CD14-positive monocyte (primary cell): ENCODE measurements at regions not wholly inside any gene's neighbourhood (a gene's known extent, or its start where the extent isn't known, plus 50 kb on each side); places are given as distances from the start of the nearest gene placed in this dataset.
A peak's percentile ranks its signal among the peaks of the same experiment; 100 is the strongest.

ENCODE experiments used
- DNase-seq, 3 donors: peaks; one replicate each; pipeline ENCODE4 v3.0.0-alpha.2; 2011 to 2022
- H2AFZ ChIP-seq: 2 replicates; pipeline ENCODE4 v1.6.0; 2012; ENCODE audit warnings: mild to moderate bottlenecking, low read depth, low read length, inconsistent platforms; ENCODE audit not compliant: insufficient read depth, poor library complexity, severe bottlenecking
- H3K27ac ChIP-seq, 2 donors: 1 replicate in 1 of 2; 2 replicates in 1 of 2; pipeline ENCODE4 v1.5.1; 2012 to 2013; ENCODE audit warnings: low read length in 2 of 2, control low read depth in 1 of 2, inconsistent platforms in 1 of 2, low read depth in 1 of 2, mild to moderate bottlenecking in 1 of 2
- H3K27me3 ChIP-seq, 2 donors: one replicate each; pipeline versions ENCODE4 v1.6.0 to v1.6.1; 2011 to 2013; ENCODE audit warnings: low read length in 2 of 2; ENCODE audit not compliant: control insufficient read depth in 2 of 2, insufficient read depth in 2 of 2
- H3K36me3 ChIP-seq, 2 donors: replicated peaks in 1 of 2; 1 replicate in 1 of 2; 2 replicates in 1 of 2; pipeline versions ENCODE4 v1.5.1 to v1.6.1; 2012 to 2013; ENCODE audit warnings: low read length in 2 of 2, control low read depth in 1 of 2, inconsistent platforms in 1 of 2, mild to moderate bottlenecking in 1 of 2; ENCODE audit not compliant: insufficient read depth in 2 of 2, control insufficient read depth in 1 of 2
- H3K4me1 ChIP-seq, 2 donors: 1 replicate in 1 of 2; 2 replicates in 1 of 2; pipeline versions ENCODE4 v1.5.1 to v1.6.1; 2012 to 2013; ENCODE audit warnings: low read length in 2 of 2, control low read depth in 1 of 2, inconsistent platforms in 1 of 2, mild to moderate bottlenecking in 1 of 2, moderate library complexity in 1 of 2; ENCODE audit not compliant: insufficient read depth in 2 of 2, control insufficient read depth in 1 of 2
- H3K4me2 ChIP-seq: replicated peaks from 2 replicates; pipeline ENCODE3; 2012; ENCODE audit warnings: low read length, moderate library complexity, mild to moderate bottlenecking; ENCODE audit not compliant: poor library complexity, severe bottlenecking; ENCODE audit errors: extremely low read depth
- H3K4me3 ChIP-seq, 3 experiments: fragments of 200-600 bp in 1 of 3; sonication (generic) in 1 of 3; replicated peaks in 1 of 3; 1 replicate in 2 of 3; 2 replicates in 1 of 3; pipeline ENCODE4 v1.5.1; 2011 to 2013; ENCODE audit warnings: low read length in 3 of 3, mild to moderate bottlenecking in 3 of 3, control low read depth in 2 of 3, low read depth in 2 of 3, inconsistent platforms in 1 of 3, moderate library complexity in 1 of 3
- H3K79me2 ChIP-seq: 2 replicates; pipeline ENCODE4 v1.6.0; 2012; ENCODE audit warnings: mild to moderate bottlenecking, control low read depth, inconsistent platforms, low read length, moderate library complexity; ENCODE audit not compliant: insufficient read depth
- H3K9ac ChIP-seq: 2 replicates; pipeline ENCODE4 v1.6.0; 2017; ENCODE audit warnings: low read length, mild to moderate bottlenecking; ENCODE audit not compliant: insufficient read depth, poor library complexity, severe bottlenecking
- H3K9me3 ChIP-seq, 2 donors: replicated peaks in 1 of 2; 1 replicate in 1 of 2; 2 replicates in 1 of 2; pipeline versions ENCODE4 v1.5.1 to v1.6.1; 2012 to 2013; ENCODE audit warnings: low read length in 2 of 2, control low read depth in 1 of 2; ENCODE audit not compliant: control insufficient read depth in 1 of 2, insufficient read depth in 1 of 2
- H4K20me1 ChIP-seq: 2 replicates; pipeline ENCODE4 v1.6.0; 2012; ENCODE audit warnings: mild to moderate bottlenecking, low read length, control low read depth, moderate library complexity; ENCODE audit not compliant: insufficient read depth
- H3K27ac Mint-ChIP-seq, 7 donors: one replicate each; pipeline ENCODE4 v1.8.0; 2020; ENCODE audit warnings: mild to moderate bottlenecking in 7 of 7, mixed read lengths in 7 of 7, moderate library complexity in 6 of 7, inconsistent platforms in 2 of 7
- H3K27me3 Mint-ChIP-seq, 3 donors: one replicate each; pipeline ENCODE4 v1.8.0; 2021 to 2022; ENCODE audit warnings: low read depth in 3 of 3, mild to moderate bottlenecking in 3 of 3, mixed read lengths in 3 of 3, moderate library complexity in 3 of 3, inconsistent platforms in 1 of 3
- H3K36me3 Mint-ChIP-seq, 2 donors: one replicate each; pipeline ENCODE4 v1.8.0; 2020; ENCODE audit warnings: mixed read lengths in 2 of 2, inconsistent platforms in 1 of 2, mild to moderate bottlenecking in 1 of 2
- H3K4me1 Mint-ChIP-seq: one replicate; pipeline ENCODE4 v1.8.0; 2020; ENCODE audit warnings: mild to moderate bottlenecking, mixed read lengths
- H3K4me3 Mint-ChIP-seq, 2 donors: one replicate each; pipeline ENCODE4 v1.8.0; 2020; ENCODE audit warnings: mild to moderate bottlenecking in 2 of 2, mixed read lengths in 2 of 2, moderate library complexity in 1 of 2
- H3K9me3 Mint-ChIP-seq, 7 donors: one replicate each; pipeline ENCODE4 v1.8.0; 2020 to 2022; ENCODE audit warnings: mixed read lengths in 7 of 7, mild to moderate bottlenecking in 6 of 7, moderate library complexity in 6 of 7, inconsistent platforms in 2 of 7
- CTCF ChIP-seq: fragments of 200-600 bp; IDR thresholded peaks from one replicate; pipeline ENCODE4 v1.8.0; 2022; ENCODE audit warnings: antibody characterized with exemption, mild to moderate bottlenecking
- WGBS: methylation state at CpG from one replicate; pipeline ENCODE4 v1.1.5; 2013; ENCODE audit warnings: missing lambda C conversion rate; ENCODE audit not compliant: insufficient coverage; 5-methylcytosine and 5-hydroxymethylcytosine counted together
- intact Hi-C, 2 donors: fragments of 100-400 bp; cut with micrococcal nuclease; formaldehyde crosslinking; loops; one replicate each; pipeline versions ENCODE4 v1.15.0 to v1.15.1; 2023

GRCh38 chr17:13973960-13974651 is 95.2 kb upstream of the COX10 start:
- no peak overlapping the region for H2AFZ ChIP-seq
- H3K9ac ChIP-seq = no peak overlapping the region
- peaks cover 0 to 4% of the 10 kb centered on the region in 2 donors for H3K4me1 ChIP-seq
- no peak for TF ChIP-seq CTCF
- peaks cover 0 to 7% (median 3%) of the 10 kb centered on the region in 3 donors for H3K27me3 Mint-ChIP-seq
- intact Hi-C loops = no loop called here
- peaks cover 5% of the 10 kb centered on the region for H3K4me1 Mint-ChIP-seq
- H3K4me2 ChIP-seq = no peak overlapping the region
- no peaks in the 10 kb centered on the region for H3K36me3 ChIP-seq
- no peak for DNase-seq
- H4K20me1 ChIP-seq = no peaks in the 10 kb centered on the region
- H3K27me3 ChIP-seq = no peaks in the 10 kb centered on the region
- no peaks in the 10 kb centered on the region for H3K9me3 ChIP-seq
- peak overlapping the region in 1 of 7 donors; percentile 11 for H3K27ac Mint-ChIP-seq
- H3K4me3 Mint-ChIP-seq = no peak overlapping the region
- H3K27ac ChIP-seq = no peak overlapping the region
- H3K36me3 Mint-ChIP-seq = no peaks in the 10 kb centered on the region
- no peaks in the 10 kb centered on the region for H3K79me2 ChIP-seq
- H3K4me3 ChIP-seq = no peak overlapping the region
- 82% methylated on average over 7 of the region's 9 CpGs for WGBS
- peaks cover 2 to 15% (median 8%) of the 10 kb centered on the region in 7 donors for H3K9me3 Mint-ChIP-seq

GRCh38 chr17:13977837-13978236 is 91.5 kb upstream of the COX10 start:
- Mint-ChIP-seq H3K27ac (no peak overlapping the region), H3K27me3 (peaks cover 0 to 4% (median 2%) of the 10 kb centered on the region in 3 donors), H3K36me3 (no peaks in the 10 kb centered on the region), H3K9me3 (peaks cover 2 to 15% (median 7%) of the 10 kb centered on the region in 7 donors), H3K4me1 (peaks cover 5% of the 10 kb centered on the region), H3K4me3 (no peak overlapping the region)
- Histone ChIP-seq H4K20me1 (no peaks in the 10 kb centered on the region), H3K27ac (no peak overlapping the region), H3K4me1 (peaks cover 0 to 4% of the 10 kb centered on the region in 2 donors), H3K36me3 (no peaks in the 10 kb centered on the region), H3K9me3 (no peaks in the 10 kb centered on the region), H3K9ac (no peak overlapping the region), H3K79me2 (no peaks in the 10 kb centered on the region), H2AFZ (no peak overlapping the region), H3K27me3 (no peaks in the 10 kb centered on the region), H3K4me2 (no peak overlapping the region), H3K4me3 (no peak overlapping the region)
- 100% methylated on average over 1 of the region's 1 CpG for WGBS
- intact Hi-C loops = no loop called here
- no peak for DNase-seq
- no peak for TF ChIP-seq CTCF
